ENCODE measurements at regions not wholly inside any gene's neighbourhood (a gene's known extent, or its start where the extent isn't known, plus 50 kb on each side); places are given as distances from the start of the nearest gene placed in this dataset.
"Not testable (repeated sequence)": the region's sequence is repeated elsewhere in the genome, so short reads cannot be mapped to it uniquely, and the experiment has no call there.

DNA sequence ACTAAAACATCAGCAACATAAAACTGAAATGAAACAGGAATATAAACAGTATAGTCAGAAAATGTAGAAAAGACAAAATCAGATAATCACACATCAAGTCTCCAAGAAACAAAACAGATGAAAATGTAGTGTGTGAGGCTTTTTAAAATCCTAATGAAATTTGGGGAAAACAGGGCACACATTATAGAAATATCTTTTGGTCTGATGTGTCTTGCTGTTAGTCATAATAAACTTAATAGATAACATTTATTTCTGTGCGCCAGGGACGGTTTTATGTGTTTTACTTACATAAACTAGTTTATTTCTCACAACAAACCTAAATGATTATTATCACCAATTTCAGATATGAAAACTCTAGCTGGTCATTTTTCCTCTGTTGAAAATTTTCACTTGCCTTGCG lies 293.9 kb upstream of the GATB start:
- H3K27ac Mint-ChIP-seq (ENCODE audit: unreplicated experiment): no peak overlapping the region
- TF ChIP-seq CTCF (IDR thresholded peaks at IDR 0.05; ENCODE audit: insufficient read depth in 1 of 2, low read depth in 1 of 2, low read length in 1 of 2, severe bottlenecking in 1 of 2, unreplicated experiment in 1 of 2): no peak

GRCh38 chr4:152052451-152053057 lies 291.7 kb upstream of the GATB start:
- intact Hi-C loops (cut with micrococcal nuclease; ENCODE audit: unreplicated experiment): no loop called here
- CTCF ChIA-PET: no interaction called here
- no peaks in the 10 kb centered on the region for H3K36me3 ChIP-seq (ENCODE audit: control insufficient read depth, insufficient read depth, low read length)
- DNase-seq: no peak
- H3K27me3 Mint-ChIP-seq (ENCODE audit: insufficient read depth, unreplicated experiment): no peaks in the 10 kb centered on the region
- BruUV-seq (replicated peaks): no TSS peak
- POLR2A ChIA-PET: no interaction called here
- H3K4me1 Mint-ChIP-seq (ENCODE audit: low read depth, unreplicated experiment): no peaks in the 10 kb centered on the region
- H3K4me3 Mint-ChIP-seq (ENCODE audit: unreplicated experiment): no peak overlapping the region
- peaks cover 11% of the 10 kb centered on the region for H3K9me3 Mint-ChIP-seq (ENCODE audit: unreplicated experiment)
- H3K27me3 ChIP-seq (replicated peaks; ENCODE audit: control insufficient read depth, insufficient read depth, low read length): no peaks in the 10 kb centered on the region
- TF ChIP-seq CTCF (IDR thresholded peaks at IDR 0.05; ENCODE audit: insufficient read depth in 1 of 2, low read depth in 1 of 2, low read length in 1 of 2, severe bottlenecking in 1 of 2, unreplicated experiment in 1 of 2): no peak
- peaks cover 3% of the 10 kb centered on the region; the same call in 1 of the 2 replicates for H3K9me3 ChIP-seq
- no peaks in the 10 kb centered on the region for H3K36me3 Mint-ChIP-seq (ENCODE audit: insufficient read depth, unreplicated experiment)
- H3K27ac Mint-ChIP-seq (ENCODE audit: unreplicated experiment): no peak overlapping the region
- H3K4me1 ChIP-seq: no peaks in the 10 kb centered on the region
- no peak overlapping the region for H3K4me3 ChIP-seq (ENCODE audit: low read depth, low read length)

More for the DNA sequence above, 293.9 kb upstream of the GATB start:
- no peaks in the 10 kb centered on the region for H3K4me1 ChIP-seq
- Mint-ChIP-seq H3K4me3 (ENCODE audit: unreplicated experiment) (no peak overlapping the region), H3K27me3 (ENCODE audit: insufficient read depth, unreplicated experiment) (no peaks in the 10 kb centered on the region), H3K4me1 (ENCODE audit: low read depth, unreplicated experiment) (no peaks in the 10 kb centered on the region), H3K9me3 (ENCODE audit: unreplicated experiment) (peaks cover 12% of the 10 kb centered on the region), H3K36me3 (ENCODE audit: insufficient read depth, unreplicated experiment) (no peaks in the 10 kb centered on the region)
- H3K4me3 ChIP-seq (ENCODE audit: low read depth, low read length): no peak overlapping the region
- ChIA-PET CTCF (no interaction called here), POLR2A (no interaction called here)
- H3K9me3 ChIP-seq: peaks cover 3% of the 10 kb centered on the region; the same call in 1 of the 2 replicates
- no TSS peak for BruUV-seq (replicated peaks)
- no peaks in the 10 kb centered on the region for H3K27me3 ChIP-seq (replicated peaks; ENCODE audit: control insufficient read depth, insufficient read depth, low read length)
- no peak for DNase-seq
- H3K36me3 ChIP-seq (ENCODE audit: control insufficient read depth, insufficient read depth, low read length): no peaks in the 10 kb centered on the region
- intact Hi-C loops (cut with micrococcal nuclease; ENCODE audit: unreplicated experiment): no loop called here

- H3K27me3 Mint-ChIP-seq (ENCODE audit: insufficient read depth, unreplicated experiment); H3K9me3 Mint-ChIP-seq (ENCODE audit: unreplicated experiment); H3K4me3 ChIP-seq (ENCODE audit: low read depth, low read length); H3K27ac Mint-ChIP-seq (ENCODE audit: unreplicated experiment); intact Hi-C loops (cut with micrococcal nuclease; ENCODE audit: unreplicated experiment); H3K4me1 ChIP-seq; POLR2A ChIA-PET; H3K27me3 ChIP-seq (replicated peaks; ENCODE audit: control insufficient read depth, insufficient read depth, low read length); H3K9me3 ChIP-seq; H3K36me3 Mint-ChIP-seq (ENCODE audit: insufficient read depth, unreplicated experiment); CTCF ChIA-PET; H3K4me1 Mint-ChIP-seq (ENCODE audit: low read depth, unreplicated experiment); BruUV-seq (replicated peaks); H3K4me3 Mint-ChIP-seq (ENCODE audit: unreplicated experiment); DNase-seq; H3K36me3 ChIP-seq (ENCODE audit: control insufficient read depth, insufficient read depth, low read length): not testable (repeated sequence)
Observed at GRCh38 chr4:152051332-152051731, 290.5 kb upstream of the GATB start.

DNA sequence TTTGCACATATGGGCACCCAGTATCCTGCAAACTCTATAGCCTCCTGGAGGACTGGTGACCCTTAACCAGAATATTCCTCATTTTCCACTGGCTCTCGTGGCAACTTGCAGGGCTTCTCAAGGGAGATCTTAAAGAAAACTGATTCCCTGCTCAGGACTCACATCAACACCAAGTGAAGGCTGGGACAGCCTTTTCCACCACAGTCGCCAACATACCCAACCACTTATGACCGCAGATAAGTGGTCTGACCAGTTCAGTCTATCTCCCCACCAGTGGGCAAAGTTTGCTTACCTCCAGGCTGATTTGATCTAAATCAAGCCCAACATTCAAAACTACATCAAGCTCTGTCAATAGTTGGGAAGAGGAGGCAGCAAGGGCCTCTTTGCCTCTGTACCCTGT lies 289.3 kb upstream of the GATB start:
- no peak for DNase-seq
- no peaks in the 10 kb centered on the region for H3K4me1 ChIP-seq
- no peaks in the 10 kb centered on the region for H3K27me3 ChIP-seq (replicated peaks; ENCODE audit: control insufficient read depth, insufficient read depth, low read length)
- Mint-ChIP-seq H3K9me3 (ENCODE audit: unreplicated experiment) (peaks cover 10% of the 10 kb centered on the region), H3K27me3 (ENCODE audit: insufficient read depth, unreplicated experiment) (no peaks in the 10 kb centered on the region), H3K27ac (ENCODE audit: unreplicated experiment) (no peak overlapping the region), H3K4me1 (ENCODE audit: low read depth, unreplicated experiment) (no peaks in the 10 kb centered on the region), H3K36me3 (ENCODE audit: insufficient read depth, unreplicated experiment) (no peaks in the 10 kb centered on the region), H3K4me3 (ENCODE audit: unreplicated experiment) (no peak overlapping the region)
- TF ChIP-seq CTCF (IDR thresholded peaks at IDR 0.05; ENCODE audit: insufficient read depth in 1 of 2, low read depth in 1 of 2, low read length in 1 of 2, severe bottlenecking in 1 of 2, unreplicated experiment in 1 of 2): no peak
- no TSS peak for BruUV-seq (replicated peaks)
- no peaks in the 10 kb centered on the region; the same call in 1 of the 2 replicates for H3K9me3 ChIP-seq
- intact Hi-C loops (cut with micrococcal nuclease; ENCODE audit: unreplicated experiment): no loop called here
- H3K36me3 ChIP-seq (ENCODE audit: control insufficient read depth, insufficient read depth, low read length): no peaks in the 10 kb centered on the region
- no peak overlapping the region for H3K4me3 ChIP-seq (ENCODE audit: low read depth, low read length)
- ChIA-PET POLR2A (no interaction called here), CTCF (no interaction called here)

All from Caco-2 (cell line).